ENCODE measurements at regions not wholly inside any gene's neighbourhood (a gene's known extent, or its start where the extent isn't known, plus 50 kb on each side); places are given as distances from the start of the nearest gene placed in this dataset.

DNA sequence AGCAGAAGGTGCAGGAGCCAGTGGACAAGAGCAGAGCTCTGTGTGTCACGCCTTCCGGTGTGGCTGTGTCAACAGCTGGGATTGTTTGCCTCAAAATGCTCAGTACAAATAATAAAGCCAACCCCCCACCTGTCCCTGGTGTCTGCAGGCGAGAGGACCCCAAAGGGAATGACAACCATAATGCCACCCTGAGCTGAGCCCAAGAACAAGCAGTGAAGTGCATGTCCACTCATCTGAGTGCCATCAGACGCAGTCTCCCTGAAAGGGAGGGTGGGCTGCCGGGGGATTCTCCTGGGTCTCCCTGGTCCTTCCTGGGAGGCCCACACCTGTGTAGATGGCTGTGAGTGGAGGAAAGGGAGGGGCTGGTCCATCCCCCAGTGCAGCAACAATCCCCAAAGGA is 328.8 kb upstream of the IRX1 start:
- no peaks in the 10 kb centered on the region for H3K36me3 ChIP-seq
- no peaks in the 10 kb centered on the region for H3K9me3 ChIP-seq
- TF ChIP-seq, protein P1, sequence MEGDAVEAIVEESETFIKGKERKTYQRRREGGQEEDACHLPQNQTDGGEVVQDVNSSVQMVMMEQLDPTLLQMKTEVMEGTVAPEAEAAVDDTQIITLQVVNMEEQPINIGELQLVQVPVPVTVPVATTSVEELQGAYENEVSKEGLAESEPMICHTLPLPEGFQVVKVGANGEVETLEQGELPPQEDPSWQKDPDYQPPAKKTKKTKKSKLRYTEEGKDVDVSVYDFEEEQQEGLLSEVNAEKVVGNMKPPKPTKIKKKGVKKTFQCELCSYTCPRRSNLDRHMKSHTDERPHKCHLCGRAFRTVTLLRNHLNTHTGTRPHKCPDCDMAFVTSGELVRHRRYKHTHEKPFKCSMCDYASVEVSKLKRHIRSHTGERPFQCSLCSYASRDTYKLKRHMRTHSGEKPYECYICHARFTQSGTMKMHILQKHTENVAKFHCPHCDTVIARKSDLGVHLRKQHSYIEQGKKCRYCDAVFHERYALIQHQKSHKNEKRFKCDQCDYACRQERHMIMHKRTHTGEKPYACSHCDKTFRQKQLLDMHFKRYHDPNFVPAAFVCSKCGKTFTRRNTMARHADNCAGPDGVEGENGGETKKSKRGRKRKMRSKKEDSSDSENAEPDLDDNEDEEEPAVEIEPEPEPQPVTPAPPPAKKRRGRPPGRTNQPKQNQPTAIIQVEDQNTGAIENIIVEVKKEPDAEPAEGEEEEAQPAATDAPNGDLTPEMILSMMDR (IDR thresholded peaks at IDR 0.05), result no peak
- intact Hi-C loops (cut with DNase I), result no loop called here
- 70 to 73% methylated on average over 5 of the region's 5 CpGs for WGBS, 2 donors
- FAIRE-seq (no peak), DNase-seq (no peak), ATAC-seq (no peak)
- H3K4me3 ChIP-seq, result no peak overlapping the region
- no peaks in the 10 kb centered on the region for H3K4me1 ChIP-seq
- H3K27me3 ChIP-seq, result no peaks in the 10 kb centered on the region
- no peak overlapping the region for H3K27ac ChIP-seq

DNA sequence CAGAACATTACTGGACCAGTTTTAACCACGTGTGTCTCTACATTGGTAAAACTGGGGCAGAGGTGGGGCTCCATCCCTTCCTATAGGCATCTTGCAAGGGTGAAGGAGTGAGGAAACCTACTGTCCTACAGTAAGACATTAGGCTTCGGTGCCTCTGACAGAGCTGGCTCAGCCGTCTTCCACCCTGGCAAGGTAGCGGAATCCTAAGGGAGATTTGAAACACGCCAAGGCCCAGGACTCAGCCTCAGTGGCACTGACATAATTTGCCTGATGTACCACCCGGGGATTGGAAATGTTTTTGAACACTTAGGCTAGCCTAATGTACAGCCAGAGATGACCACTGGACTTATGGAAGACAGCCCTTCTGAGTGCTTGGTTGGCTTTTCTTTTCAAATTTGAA is 329.7 kb upstream of the IRX1 start:
- Histone ChIP-seq H3K36me3 (no peaks in the 10 kb centered on the region), H3K4me3 (no peak overlapping the region), H3K27ac (no peak overlapping the region), H3K27me3 (no peaks in the 10 kb centered on the region), H3K9me3 (no peaks in the 10 kb centered on the region), H3K4me1 (no peaks in the 10 kb centered on the region)
- 60 to 70% methylated on average over 6 of the region's 6 CpGs for WGBS, 2 donors
- intact Hi-C loops (cut with DNase I), result no loop called here
- TF ChIP-seq, protein P1 (IDR thresholded peaks at IDR 0.05), result no peak
- DNase-seq (no peak), FAIRE-seq (no peak), ATAC-seq (no peak)

DNA sequence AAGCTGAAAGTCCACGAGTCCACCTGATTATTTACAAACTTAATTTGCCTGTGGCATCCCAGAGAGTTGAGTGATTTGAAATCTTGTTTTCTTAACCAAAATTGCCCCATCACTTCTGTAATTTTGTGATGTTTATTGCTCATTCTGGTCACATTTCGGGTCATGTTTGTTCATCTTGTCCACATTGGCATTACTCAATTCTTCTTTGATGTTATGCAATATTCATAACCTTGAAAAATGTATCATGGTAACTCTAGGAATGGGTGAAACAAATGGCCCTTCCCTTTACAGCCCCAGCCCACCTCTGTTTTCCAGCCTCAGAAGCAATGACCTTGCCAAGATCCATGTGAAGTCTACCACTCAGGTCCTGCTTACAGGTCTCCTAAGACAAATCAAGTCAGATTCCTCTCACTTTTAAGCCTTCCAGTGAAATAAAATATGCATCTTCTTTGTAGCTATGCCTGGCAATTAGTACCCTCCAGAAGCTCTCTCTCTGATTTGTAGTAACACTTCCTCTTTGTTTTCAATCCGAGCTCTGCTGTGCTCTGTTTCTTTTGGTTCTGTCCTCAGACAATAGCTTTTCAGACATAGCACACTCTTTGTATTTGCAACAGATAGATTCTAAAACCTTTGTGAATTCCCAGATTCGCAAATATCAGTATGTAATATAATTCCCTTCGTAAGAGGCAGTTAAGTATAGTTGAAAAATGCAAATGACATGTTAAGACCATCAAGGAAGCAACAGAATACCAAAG is 330.3 kb upstream of the IRX1 start:
- 35 to 47% methylated on average over 5 of the region's 5 CpGs for WGBS, 2 donors
- intact Hi-C loops (cut with DNase I), result no loop called here
- FAIRE-seq (no peak), DNase-seq (no peak), ATAC-seq (no peak)
- TF ChIP-seq, protein P1 (IDR thresholded peaks at IDR 0.05), result no peak
- H3K4me3 ChIP-seq, result no peak overlapping the region
- H3K27me3 ChIP-seq, result no peaks in the 10 kb centered on the region
- H3K27ac ChIP-seq, result no peak overlapping the region
- no peaks in the 10 kb centered on the region for H3K9me3 ChIP-seq
- no peaks in the 10 kb centered on the region for H3K36me3 ChIP-seq
- H3K4me1 ChIP-seq, result no peaks in the 10 kb centered on the region

DNA sequence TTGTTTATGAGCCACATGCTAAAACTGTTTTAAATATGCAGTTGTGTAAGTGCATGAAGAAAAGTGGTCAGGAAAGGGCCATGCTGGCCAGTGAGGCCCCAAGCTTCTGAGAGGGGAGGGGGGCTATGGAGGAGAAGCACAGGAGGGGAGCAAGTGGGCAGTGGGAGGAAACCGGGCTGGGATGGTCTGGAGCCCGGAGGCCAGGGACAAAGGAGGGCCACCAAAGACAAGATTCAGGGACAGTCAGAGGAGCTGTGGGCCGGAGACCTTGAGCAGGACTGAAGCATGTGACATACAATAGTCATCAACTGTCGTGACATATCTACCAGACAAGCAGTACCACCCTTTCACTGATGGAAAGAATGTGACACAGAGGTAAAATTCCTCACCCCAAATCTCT is 333.2 kb upstream of the IRX1 start:
- H3K4me3 ChIP-seq, result no peak overlapping the region
- 53 to 70% methylated on average over 4 of the region's 4 CpGs for WGBS, 2 donors

DNA sequence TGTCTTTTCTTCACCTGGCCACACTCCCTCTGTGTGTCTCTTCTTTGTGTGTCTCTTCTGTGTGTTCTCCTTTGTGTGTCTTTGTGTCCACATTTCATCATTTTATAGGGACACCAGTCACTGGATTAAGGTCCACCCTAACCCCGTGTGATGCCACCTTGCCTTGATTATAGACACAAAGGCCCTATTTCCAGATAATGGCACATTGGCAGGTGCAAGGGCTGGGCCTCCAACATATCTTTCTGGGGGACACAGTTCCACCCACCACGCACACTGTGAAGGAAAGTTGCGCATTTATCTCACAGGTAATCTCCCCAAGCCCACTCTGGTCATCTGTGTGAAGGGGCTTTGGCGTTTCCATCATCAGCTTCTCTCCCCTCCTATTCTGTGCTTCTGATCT is 334.6 kb upstream of the IRX1 start:
- H3K27ac ChIP-seq, result no peak overlapping the region
- H3K36me3 ChIP-seq, result no peaks in the 10 kb centered on the region
- DNase-seq (peak in 1 of 6 donors; percentile 6), ATAC-seq (no peak), FAIRE-seq (no peak)
- TF ChIP-seq, protein P1 (IDR thresholded peaks at IDR 0.05), result no peak
- H3K27me3 ChIP-seq, result no peaks in the 10 kb centered on the region
- intact Hi-C loops (cut with DNase I), result no loop called here
- WGBS, 2 donors, result 62 to 75% methylated on average over 4 of the region's 4 CpGs
- H3K9me3 ChIP-seq, result no peaks in the 10 kb centered on the region
- no peak overlapping the region for H3K4me3 ChIP-seq
- no peaks in the 10 kb centered on the region for H3K4me1 ChIP-seq

More for the DNA sequence above, 333.2 kb upstream of the IRX1 start:
- intact Hi-C loops (cut with DNase I), result no loop called here
- TF ChIP-seq, protein P1 (IDR thresholded peaks at IDR 0.05), result no peak
- Histone ChIP-seq H3K4me1 (no peaks in the 10 kb centered on the region), H3K27me3 (no peaks in the 10 kb centered on the region), H3K36me3 (no peaks in the 10 kb centered on the region), H3K9me3 (no peaks in the 10 kb centered on the region), H3K27ac (no peak overlapping the region)
- ATAC-seq, result no peak
- no peak for FAIRE-seq
- peak in 1 of 6 donors; percentile 27 for DNase-seq

All from pancreas (tissue), 10 donors.